SK-N-SH treated with all-trans-retinoic acid at 6 μM for 48 hours (cell line): ENCODE measurements at regions not wholly inside any gene's neighbourhood (a gene's known extent, or its start where the extent isn't known, plus 50 kb on each side); places are given as distances from the start of the nearest gene placed in this dataset.

Experiments used
- ATAC-seq: fragments of 200-7000 bp; cut with Tn5 transposase; 3 replicates; pipeline ENCODE4 v1.9.1; 2020; ENCODE audit warnings: mild to moderate bottlenecking, moderate library complexity
- ARNTL ChIP-seq: fragments of 450-650 bp; formaldehyde crosslinking; IDR thresholded peaks from 2 replicates; pipeline ENCODE4 v1.5.0; 2020; ENCODE audit warnings: low read depth, mild to moderate bottlenecking, moderate library complexity, borderline replicate concordance
- BACH2 ChIP-seq: fragments of 250-450 bp; sonication (Bioruptor Pico); IDR thresholded peaks from 2 replicates; pipeline ENCODE4 v1.9.0; 2021; ENCODE audit warnings: mild to moderate bottlenecking, borderline replicate concordance
- CSDC2 ChIP-seq: fragments of 250-450 bp; sonication (Bioruptor Pico); IDR thresholded peaks from 2 replicates; pipeline ENCODE4 v1.5.0; 2020; ENCODE audit warnings: mild to moderate bottlenecking, moderate library complexity
- ESRRG ChIP-seq: fragments of 250-450 bp; sonication (Bioruptor Pico); IDR thresholded peaks from 2 replicates; pipeline ENCODE4 v1.6.1; 2021; ENCODE audit warnings: mild to moderate bottlenecking
- GLIS3 ChIP-seq: fragments of 250-450 bp; sonication (Bioruptor Pico); IDR thresholded peaks from 2 replicates; pipeline ENCODE4 v1.5.0; 2020; ENCODE audit warnings: mild to moderate bottlenecking, moderate library complexity
- ISL1 ChIP-seq: fragments of 250-450 bp; sonication (Bioruptor Pico); IDR thresholded peaks from 2 replicates; pipeline ENCODE4 v2.1.2; 2022; ENCODE audit warnings: mild to moderate bottlenecking, moderate library complexity
- OSR1 ChIP-seq: fragments of 250-450 bp; sonication (Bioruptor Pico); IDR thresholded peaks from 2 replicates; pipeline ENCODE4 v1.8.0; 2022; ENCODE audit warnings: moderate library complexity, mild to moderate bottlenecking, inconsistent platforms
- PPARA ChIP-seq: fragments of 250-450 bp; sonication (Bioruptor Pico); IDR thresholded peaks from 2 replicates; pipeline ENCODE4 v1.5.0; 2020; ENCODE audit warnings: mild to moderate bottlenecking, borderline replicate concordance
- RARB ChIP-seq: fragments of 250-450 bp; sonication (Bioruptor Pico); IDR thresholded peaks from 2 replicates; pipeline ENCODE4 v1.8.0; 2021; ENCODE audit warnings: mild to moderate bottlenecking, moderate library complexity
- SNAI2 ChIP-seq: fragments of 250-450 bp; sonication (Bioruptor Pico); IDR thresholded peaks from 2 replicates; pipeline ENCODE4 v1.5.0; 2020; ENCODE audit warnings: mild to moderate bottlenecking, moderate library complexity
- TCF4 ChIP-seq: fragments of 250-450 bp; sonication (Bioruptor Pico); IDR thresholded peaks from 2 replicates; pipeline ENCODE4 v1.8.0; 2021; ENCODE audit warnings: mild to moderate bottlenecking, moderate library complexity, borderline replicate concordance
- TOX ChIP-seq: fragments of 250-450 bp; sonication (Bioruptor Pico); IDR thresholded peaks from 2 replicates; pipeline ENCODE4 v1.8.0; 2021; ENCODE audit warnings: mild to moderate bottlenecking, moderate library complexity, borderline replicate concordance
- ZC3H10 ChIP-seq: fragments of 250-450 bp; sonication (Bioruptor Pico); IDR thresholded peaks from 2 replicates; pipeline ENCODE4 v1.5.1; 2021; ENCODE audit warnings: mild to moderate bottlenecking, moderate library complexity
- ZFP3 ChIP-seq: fragments of 250-450 bp; sonication (Bioruptor Pico); IDR thresholded peaks from 2 replicates; pipeline ENCODE4 v1.5.0; 2020; ENCODE audit warnings: mild to moderate bottlenecking, moderate library complexity
- ZFP30 ChIP-seq: fragments of 450-650 bp; formaldehyde crosslinking; IDR thresholded peaks from 2 replicates; pipeline ENCODE4 v1.5.0; 2022; ENCODE audit warnings: mild to moderate bottlenecking, moderate library complexity
- ZNF565 ChIP-seq: fragments of 450-650 bp; formaldehyde crosslinking; conservative IDR thresholded peaks from 2 replicates; pipeline ENCODE4 v1.5.0; 2020; ENCODE audit warnings: low read depth, mild to moderate bottlenecking, moderate library complexity
- ZNF70 ChIP-seq: fragments of 450-650 bp; formaldehyde crosslinking; IDR thresholded peaks from 2 replicates; pipeline ENCODE4 v1.5.0; 2020; ENCODE audit warnings: mild to moderate bottlenecking, moderate library complexity
- ZNF8 ChIP-seq: fragments of 450-650 bp; formaldehyde crosslinking; IDR thresholded peaks from 2 replicates; pipeline ENCODE4 v1.5.0; 2020; ENCODE audit warnings: mild to moderate bottlenecking, moderate library complexity
- TF ChIP-seq, protein P1 (sequence below): fragments of 250-450 bp; sonication (Bioruptor Pico); IDR thresholded peaks from 2 replicates; pipeline ENCODE4 v1.5.1; 2020; ENCODE audit warnings: low read depth, mild to moderate bottlenecking, moderate library complexity
- TF ChIP-seq, protein P2 (sequence below): fragments of 250-450 bp; sonication (Bioruptor Pico); IDR thresholded peaks from 2 replicates; pipeline ENCODE4 v1.5.1; 2021; ENCODE audit warnings: mild to moderate bottlenecking, moderate library complexity
- TF ChIP-seq, protein P3 (sequence below): fragments of 250-450 bp; sonication (Bioruptor Pico); IDR thresholded peaks from 2 replicates; pipeline ENCODE4 v1.5.0; 2020; ENCODE audit warnings: mild to moderate bottlenecking, moderate library complexity
- TF ChIP-seq, protein P4 (sequence below): fragments of 250-450 bp; sonication (Bioruptor Pico); IDR thresholded peaks from 2 replicates; pipeline ENCODE4 v1.8.0; 2021; ENCODE audit warnings: low read depth, mild to moderate bottlenecking, moderate library complexity, borderline replicate concordance
- TF ChIP-seq, protein P5 (sequence below): fragments of 250-450 bp; sonication (Bioruptor Pico); IDR thresholded peaks from 2 replicates; pipeline ENCODE4 v1.8.0; 2020; ENCODE audit warnings: mild to moderate bottlenecking, moderate library complexity, borderline replicate concordance

DNA sequence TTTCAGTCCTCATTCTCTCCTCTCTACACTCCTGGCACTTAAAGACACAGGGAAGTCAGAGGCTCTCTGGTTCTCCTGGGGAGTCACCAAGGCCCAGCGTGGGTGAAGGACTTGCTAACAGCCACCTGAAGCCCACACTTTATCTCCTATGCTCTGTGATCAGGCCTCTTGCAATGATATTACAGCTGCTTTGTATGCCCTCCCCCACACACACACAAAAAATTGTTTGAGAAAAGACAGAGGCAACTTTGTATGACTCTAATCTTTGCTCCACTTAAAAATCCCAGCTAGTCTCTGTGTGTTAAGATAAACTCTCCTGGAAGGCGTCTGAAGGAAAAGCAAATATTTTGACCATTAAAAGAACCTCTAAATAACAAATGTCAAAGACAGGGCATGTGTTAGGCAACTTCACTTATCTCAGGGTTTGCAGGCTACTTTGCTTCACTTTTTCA, 507.2 kb downstream of the TNS3 start:
- ATAC-seq, result no peak
- no peak for TF ChIP-seq ZFP30
- TF ChIP-seq ISL1 (CRISPR knock-in tag), result peak; percentile 65; the same call in 1 of the 2 replicates

DNA sequence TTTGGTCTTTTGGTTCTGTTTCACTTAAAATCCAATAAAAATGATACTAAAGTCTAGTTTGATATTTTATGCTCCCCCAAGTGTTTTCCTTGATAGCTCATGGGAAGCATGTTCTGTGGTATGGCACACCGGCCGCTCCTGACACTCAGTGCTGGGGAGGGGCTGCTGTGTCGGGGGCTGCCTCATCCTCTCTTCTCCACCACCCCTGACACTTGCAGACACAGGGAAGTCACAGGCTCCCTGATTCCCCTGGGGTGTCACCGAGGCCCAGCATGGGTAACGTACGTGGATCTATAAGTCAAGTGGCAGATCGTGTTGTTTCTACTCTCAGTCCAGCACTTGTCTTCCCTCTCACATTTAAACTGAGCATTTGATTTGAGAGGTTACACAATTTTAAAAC, 508.6 kb downstream of the TNS3 start:
- TF ChIP-seq TCF4 (CRISPR knock-in tag) (no peak), CSDC2 (CRISPR knock-in tag) (no peak), PPARA (CRISPR knock-in tag) (no peak), SNAI2 (no peak), ISL1 (CRISPR knock-in tag) (no peak), ZFP30 (no peak), ZFP3 (CRISPR knock-in tag) (no peak), GLIS3 (no peak), RARB (no peak), ZNF70 (CRISPR knock-in tag) (no peak), BACH2 (CRISPR knock-in tag) (no peak), ESRRG (CRISPR knock-in tag) (no peak), ZC3H10 (CRISPR knock-in tag) (no peak), TOX (CRISPR knock-in tag) (no peak), ZNF565 (no peak)
- TF ChIP-seq, protein P1, sequence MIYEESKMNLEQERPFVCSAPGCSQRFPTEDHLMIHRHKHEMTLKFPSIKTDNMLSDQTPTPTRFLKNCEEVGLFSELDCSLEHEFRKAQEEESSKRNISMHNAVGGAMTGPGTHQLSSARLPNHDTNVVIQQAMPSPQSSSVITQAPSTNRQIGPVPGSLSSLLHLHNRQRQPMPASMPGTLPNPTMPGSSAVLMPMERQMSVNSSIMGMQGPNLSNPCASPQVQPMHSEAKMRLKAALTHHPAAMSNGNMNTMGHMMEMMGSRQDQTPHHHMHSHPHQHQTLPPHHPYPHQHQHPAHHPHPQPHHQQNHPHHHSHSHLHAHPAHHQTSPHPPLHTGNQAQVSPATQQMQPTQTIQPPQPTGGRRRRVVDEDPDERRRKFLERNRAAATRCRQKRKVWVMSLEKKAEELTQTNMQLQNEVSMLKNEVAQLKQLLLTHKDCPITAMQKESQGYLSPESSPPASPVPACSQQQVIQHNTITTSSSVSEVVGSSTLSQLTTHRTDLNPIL (CRISPR knock-in tag), result no peak
- TF ChIP-seq, protein P2, sequence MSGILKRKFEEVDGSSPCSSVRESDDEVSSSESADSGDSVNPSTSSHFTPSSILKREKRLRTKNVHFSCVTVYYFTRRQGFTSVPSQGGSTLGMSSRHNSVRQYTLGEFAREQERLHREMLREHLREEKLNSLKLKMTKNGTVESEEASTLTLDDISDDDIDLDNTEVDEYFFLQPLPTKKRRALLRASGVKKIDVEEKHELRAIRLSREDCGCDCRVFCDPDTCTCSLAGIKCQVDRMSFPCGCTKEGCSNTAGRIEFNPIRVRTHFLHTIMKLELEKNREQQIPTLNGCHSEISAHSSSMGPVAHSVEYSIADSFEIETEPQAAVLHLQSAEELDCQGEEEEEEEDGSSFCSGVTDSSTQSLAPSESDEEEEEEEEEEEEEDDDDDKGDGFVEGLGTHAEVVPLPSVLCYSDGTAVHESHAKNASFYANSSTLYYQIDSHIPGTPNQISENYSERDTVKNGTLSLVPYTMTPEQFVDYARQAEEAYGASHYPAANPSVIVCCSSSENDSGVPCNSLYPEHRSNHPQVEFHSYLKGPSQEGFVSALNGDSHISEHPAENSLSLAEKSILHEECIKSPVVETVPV, result no peak
- TF ChIP-seq, protein P3, sequence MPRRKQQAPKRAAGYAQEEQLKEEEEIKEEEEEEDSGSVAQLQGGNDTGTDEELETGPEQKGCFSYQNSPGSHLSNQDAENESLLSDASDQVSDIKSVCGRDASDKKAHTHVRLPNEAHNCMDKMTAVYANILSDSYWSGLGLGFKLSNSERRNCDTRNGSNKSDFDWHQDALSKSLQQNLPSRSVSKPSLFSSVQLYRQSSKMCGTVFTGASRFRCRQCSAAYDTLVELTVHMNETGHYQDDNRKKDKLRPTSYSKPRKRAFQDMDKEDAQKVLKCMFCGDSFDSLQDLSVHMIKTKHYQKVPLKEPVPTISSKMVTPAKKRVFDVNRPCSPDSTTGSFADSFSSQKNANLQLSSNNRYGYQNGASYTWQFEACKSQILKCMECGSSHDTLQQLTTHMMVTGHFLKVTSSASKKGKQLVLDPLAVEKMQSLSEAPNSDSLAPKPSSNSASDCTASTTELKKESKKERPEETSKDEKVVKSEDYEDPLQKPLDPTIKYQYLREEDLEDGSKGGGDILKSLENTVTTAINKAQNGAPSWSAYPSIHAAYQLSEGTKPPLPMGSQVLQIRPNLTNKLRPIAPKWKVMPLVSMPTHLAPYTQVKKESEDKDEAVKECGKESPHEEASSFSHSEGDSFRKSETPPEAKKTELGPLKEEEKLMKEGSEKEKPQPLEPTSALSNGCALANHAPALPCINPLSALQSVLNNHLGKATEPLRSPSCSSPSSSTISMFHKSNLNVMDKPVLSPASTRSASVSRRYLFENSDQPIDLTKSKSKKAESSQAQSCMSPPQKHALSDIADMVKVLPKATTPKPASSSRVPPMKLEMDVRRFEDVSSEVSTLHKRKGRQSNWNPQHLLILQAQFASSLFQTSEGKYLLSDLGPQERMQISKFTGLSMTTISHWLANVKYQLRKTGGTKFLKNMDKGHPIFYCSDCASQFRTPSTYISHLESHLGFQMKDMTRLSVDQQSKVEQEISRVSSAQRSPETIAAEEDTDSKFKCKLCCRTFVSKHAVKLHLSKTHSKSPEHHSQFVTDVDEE (CRISPR knock-in tag), result no peak
- TF ChIP-seq, protein P4, sequence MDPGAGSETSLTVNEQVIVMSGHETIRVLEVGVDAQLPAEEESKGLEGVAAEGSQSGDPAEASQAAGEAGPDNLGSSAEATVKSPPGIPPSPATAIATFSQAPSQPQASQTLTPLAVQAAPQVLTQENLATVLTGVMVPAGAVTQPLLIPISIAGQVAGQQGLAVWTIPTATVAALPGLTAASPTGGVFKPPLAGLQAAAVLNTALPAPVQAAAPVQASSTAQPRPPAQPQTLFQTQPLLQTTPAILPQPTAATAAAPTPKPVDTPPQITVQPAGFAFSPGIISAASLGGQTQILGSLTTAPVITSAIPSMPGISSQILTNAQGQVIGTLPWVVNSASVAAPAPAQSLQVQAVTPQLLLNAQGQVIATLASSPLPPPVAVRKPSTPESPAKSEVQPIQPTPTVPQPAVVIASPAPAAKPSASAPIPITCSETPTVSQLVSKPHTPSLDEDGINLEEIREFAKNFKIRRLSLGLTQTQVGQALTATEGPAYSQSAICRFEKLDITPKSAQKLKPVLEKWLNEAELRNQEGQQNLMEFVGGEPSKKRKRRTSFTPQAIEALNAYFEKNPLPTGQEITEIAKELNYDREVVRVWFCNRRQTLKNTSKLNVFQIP, result no peak
- TF ChIP-seq, protein P5, sequence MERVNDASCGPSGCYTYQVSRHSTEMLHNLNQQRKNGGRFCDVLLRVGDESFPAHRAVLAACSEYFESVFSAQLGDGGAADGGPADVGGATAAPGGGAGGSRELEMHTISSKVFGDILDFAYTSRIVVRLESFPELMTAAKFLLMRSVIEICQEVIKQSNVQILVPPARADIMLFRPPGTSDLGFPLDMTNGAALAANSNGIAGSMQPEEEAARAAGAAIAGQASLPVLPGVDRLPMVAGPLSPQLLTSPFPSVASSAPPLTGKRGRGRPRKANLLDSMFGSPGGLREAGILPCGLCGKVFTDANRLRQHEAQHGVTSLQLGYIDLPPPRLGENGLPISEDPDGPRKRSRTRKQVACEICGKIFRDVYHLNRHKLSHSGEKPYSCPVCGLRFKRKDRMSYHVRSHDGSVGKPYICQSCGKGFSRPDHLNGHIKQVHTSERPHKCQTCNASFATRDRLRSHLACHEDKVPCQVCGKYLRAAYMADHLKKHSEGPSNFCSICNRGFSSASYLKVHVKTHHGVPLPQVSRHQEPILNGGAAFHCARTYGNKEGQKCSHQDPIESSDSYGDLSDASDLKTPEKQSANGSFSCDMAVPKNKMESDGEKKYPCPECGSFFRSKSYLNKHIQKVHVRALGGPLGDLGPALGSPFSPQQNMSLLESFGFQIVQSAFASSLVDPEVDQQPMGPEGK, result no peak
- no peak for ATAC-seq

DNA sequence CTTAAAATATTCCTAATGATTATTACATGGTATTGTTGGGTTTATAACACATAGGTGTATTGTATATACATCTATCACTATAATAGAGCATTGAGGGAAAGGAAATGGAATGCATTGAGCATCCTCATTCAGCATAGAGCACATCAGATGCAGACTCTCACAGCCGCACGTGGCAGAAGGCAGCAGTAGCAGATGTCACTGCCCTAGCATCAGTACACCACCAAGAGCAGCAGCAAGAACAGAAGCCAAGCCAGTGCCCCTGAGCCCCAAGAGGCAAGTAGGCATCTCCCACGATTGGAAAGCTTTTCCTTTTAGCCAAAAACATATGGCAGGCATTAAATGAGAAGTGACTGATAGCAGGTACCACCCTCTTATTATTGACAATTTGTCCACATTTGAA, 510.0 kb downstream of the TNS3 start:
- ATAC-seq, result no peak
- TF ChIP-seq ZFP30 (no peak), ZC3H10 (CRISPR knock-in tag) (no peak), ARNTL (CRISPR knock-in tag) (no peak), SNAI2 (no peak), ZFP3 (CRISPR knock-in tag) (no peak), OSR1 (no peak), RARB (no peak), ZNF70 (CRISPR knock-in tag) (no peak), TCF4 (CRISPR knock-in tag) (no peak), ZNF8 (no peak), ISL1 (CRISPR knock-in tag) (no peak)
- TF ChIP-seq, protein P3 (CRISPR knock-in tag), result no peak
- TF ChIP-seq, protein P5, result no peak
